ENCODE measurements at regions not wholly inside any gene's neighbourhood (a gene's known extent, or its start where the extent isn't known, plus 50 kb on each side); places are given as distances from the start of the nearest gene placed in this dataset.
"Not testable (repeated sequence)": the region's sequence is repeated elsewhere in the genome, so short reads cannot be mapped to it uniquely, and the experiment has no call there.

DNA sequence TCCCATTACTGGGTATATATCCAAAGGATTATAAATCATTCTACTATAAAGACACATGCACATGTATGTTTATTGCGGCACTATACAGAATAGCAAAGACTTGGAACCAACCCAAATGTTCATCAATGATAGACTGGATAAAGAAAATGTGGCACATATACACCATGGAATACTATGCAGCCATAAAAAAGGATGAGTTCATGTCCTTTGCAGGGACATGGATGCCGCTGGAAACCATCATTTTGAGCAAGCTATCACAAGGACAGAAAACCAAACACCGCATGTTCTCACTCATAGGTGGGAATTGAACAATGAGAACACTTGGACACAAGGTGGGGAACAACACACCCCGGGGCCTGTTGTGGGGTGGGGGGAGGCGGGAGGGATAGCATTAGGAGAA lies 57.0 kb upstream of the NEUROD1 start:
- POLR2A ChIA-PET; intact Hi-C loops (cut with micrococcal nuclease; ENCODE audit: unreplicated experiment); H3K4me1 ChIP-seq (ENCODE audit: insufficient read depth, low read length, poor library complexity, severe bottlenecking); H3K9me3 ChIP-seq (ENCODE audit: low read length); CTCF ChIA-PET (ENCODE audit: unreplicated experiment); BruUV-seq (replicated peaks); H3K4me3 ChIP-seq (ENCODE audit: low read depth, low read length, poor library complexity, severe bottlenecking); H3K4me2 ChIP-seq (ENCODE audit: low read length); H3K27ac ChIP-seq (ENCODE audit: low read depth, low read length, poor library complexity, severe bottlenecking); H2AFZ ChIP-seq (ENCODE audit: low read length); H3K36me3 ChIP-seq (ENCODE audit: insufficient read depth, low read length); DNase-seq (ENCODE audit: low spot score); H3K9me2 ChIP-seq (ENCODE audit: insufficient read depth, low read length); H3K79me2 ChIP-seq (ENCODE audit: insufficient read depth, low read depth, low read length); H4K20me1 ChIP-seq (ENCODE audit: insufficient read depth, low read length): not testable (repeated sequence)

DNA sequence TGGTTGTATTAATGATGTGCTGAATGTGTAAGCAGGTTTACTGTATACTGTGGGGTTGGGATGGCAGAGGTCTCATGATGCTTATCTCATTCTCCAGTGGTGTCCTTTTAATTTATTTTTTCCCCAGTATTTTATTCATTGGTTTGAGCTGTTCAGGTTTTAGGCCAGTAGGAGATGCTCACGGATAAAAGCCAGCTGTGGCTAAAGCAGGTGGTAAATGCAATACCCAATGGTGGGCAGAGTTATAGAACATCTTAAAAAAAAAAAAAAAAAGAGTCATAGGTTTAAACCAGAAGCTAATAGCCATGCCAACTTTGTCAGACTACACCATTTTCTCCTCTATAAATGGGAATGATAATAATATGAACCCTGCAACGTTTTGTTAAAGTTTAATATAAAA lies 57.8 kb upstream of the NEUROD1 start:
- peak; percentile 9 for DNase-seq (ENCODE audit: low spot score)
- no peak overlapping the region for H3K4me3 ChIP-seq (ENCODE audit: low read depth, low read length, poor library complexity, severe bottlenecking)
- H3K4me2 ChIP-seq (ENCODE audit: low read length) = no peak overlapping the region
- ChIA-PET CTCF (ENCODE audit: unreplicated experiment) (no interaction called here), POLR2A (interaction anchor here (0.6 kb wide), 1 partner anchor 257 kb away, joined by 3 read pairs; no protein-coding TSS in a partner anchor)
- H3K9me3 ChIP-seq (ENCODE audit: low read length) = no peaks in the 10 kb centered on the region
- no peaks in the 10 kb centered on the region for H3K79me2 ChIP-seq (ENCODE audit: insufficient read depth, low read depth, low read length)
- no peaks in the 10 kb centered on the region for H4K20me1 ChIP-seq (ENCODE audit: insufficient read depth, low read length)
- no TSS peak for BruUV-seq (replicated peaks)
- TF ChIP-seq, protein P1, sequence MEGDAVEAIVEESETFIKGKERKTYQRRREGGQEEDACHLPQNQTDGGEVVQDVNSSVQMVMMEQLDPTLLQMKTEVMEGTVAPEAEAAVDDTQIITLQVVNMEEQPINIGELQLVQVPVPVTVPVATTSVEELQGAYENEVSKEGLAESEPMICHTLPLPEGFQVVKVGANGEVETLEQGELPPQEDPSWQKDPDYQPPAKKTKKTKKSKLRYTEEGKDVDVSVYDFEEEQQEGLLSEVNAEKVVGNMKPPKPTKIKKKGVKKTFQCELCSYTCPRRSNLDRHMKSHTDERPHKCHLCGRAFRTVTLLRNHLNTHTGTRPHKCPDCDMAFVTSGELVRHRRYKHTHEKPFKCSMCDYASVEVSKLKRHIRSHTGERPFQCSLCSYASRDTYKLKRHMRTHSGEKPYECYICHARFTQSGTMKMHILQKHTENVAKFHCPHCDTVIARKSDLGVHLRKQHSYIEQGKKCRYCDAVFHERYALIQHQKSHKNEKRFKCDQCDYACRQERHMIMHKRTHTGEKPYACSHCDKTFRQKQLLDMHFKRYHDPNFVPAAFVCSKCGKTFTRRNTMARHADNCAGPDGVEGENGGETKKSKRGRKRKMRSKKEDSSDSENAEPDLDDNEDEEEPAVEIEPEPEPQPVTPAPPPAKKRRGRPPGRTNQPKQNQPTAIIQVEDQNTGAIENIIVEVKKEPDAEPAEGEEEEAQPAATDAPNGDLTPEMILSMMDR (conservative IDR thresholded peaks at IDR 0.05; ENCODE audit: low read length) = peak; percentile 45
- TF ChIP-seq EZH2phosphoT487 (IDR thresholded peaks at IDR 0.05; ENCODE audit: borderline replicate concordance, low read depth, low read length) = no peak
- no peaks in the 10 kb centered on the region for H3K9me2 ChIP-seq (ENCODE audit: insufficient read depth, low read length)
- intact Hi-C loops (cut with micrococcal nuclease; ENCODE audit: unreplicated experiment) = no loop called here
- no peak overlapping the region for H2AFZ ChIP-seq (ENCODE audit: low read length)
- no peaks in the 10 kb centered on the region for H3K4me1 ChIP-seq (ENCODE audit: insufficient read depth, low read length, poor library complexity, severe bottlenecking)
- H3K27ac ChIP-seq (ENCODE audit: low read depth, low read length, poor library complexity, severe bottlenecking) = no peak overlapping the region
- no peaks in the 10 kb centered on the region for H3K36me3 ChIP-seq (ENCODE audit: insufficient read depth, low read length)

DNA sequence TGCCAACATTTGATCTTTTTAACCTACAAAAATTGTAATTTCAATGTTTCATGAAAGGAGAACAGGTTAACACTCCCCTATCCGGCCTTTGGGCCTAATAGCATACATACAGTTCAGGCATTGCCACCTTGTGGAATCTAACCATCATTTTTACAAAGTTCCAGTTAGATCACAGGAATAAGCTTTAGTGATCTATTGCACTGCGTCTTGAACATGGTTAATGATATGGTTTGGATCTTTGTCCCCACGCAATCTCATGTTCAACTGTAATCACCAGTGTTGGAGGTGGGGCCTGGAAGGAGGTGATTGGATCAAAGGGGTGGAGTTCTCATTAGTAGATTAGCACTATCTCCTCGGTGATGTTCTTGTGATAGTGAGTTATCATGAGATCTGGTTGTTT lies 58.2 kb upstream of the NEUROD1 start:
- TF ChIP-seq, protein P1 (conservative IDR thresholded peaks at IDR 0.05; ENCODE audit: low read length) = no peak
- TF ChIP-seq EZH2phosphoT487 (IDR thresholded peaks at IDR 0.05; ENCODE audit: borderline replicate concordance, low read depth, low read length) = no peak
- Histone ChIP-seq H2AFZ (ENCODE audit: low read length) (no peak overlapping the region), H3K27ac (ENCODE audit: low read depth, low read length, poor library complexity, severe bottlenecking) (no peak overlapping the region), H3K4me2 (ENCODE audit: low read length) (no peak overlapping the region), H3K4me1 (ENCODE audit: insufficient read depth, low read length, poor library complexity, severe bottlenecking) (no peaks in the 10 kb centered on the region), H3K4me3 (ENCODE audit: low read depth, low read length, poor library complexity, severe bottlenecking) (no peak overlapping the region), H4K20me1 (ENCODE audit: insufficient read depth, low read length) (no peaks in the 10 kb centered on the region), H3K9me3 (ENCODE audit: low read length) (no peaks in the 10 kb centered on the region), H3K79me2 (ENCODE audit: insufficient read depth, low read depth, low read length) (no peaks in the 10 kb centered on the region), H3K36me3 (ENCODE audit: insufficient read depth, low read length) (no peaks in the 10 kb centered on the region), H3K9me2 (ENCODE audit: insufficient read depth, low read length) (no peaks in the 10 kb centered on the region)
- BruUV-seq (replicated peaks) = no TSS peak
- intact Hi-C loops (cut with micrococcal nuclease; ENCODE audit: unreplicated experiment) = no loop called here
- CTCF ChIA-PET (ENCODE audit: unreplicated experiment) = no interaction called here
- DNase-seq (ENCODE audit: low spot score) = no peak
- POLR2A ChIA-PET = interaction anchor here (0.6 kb wide), 1 partner anchor 256 kb away, joined by 3 read pairs; no protein-coding TSS in a partner anchor

Measured in OCI-LY7 (cell line).